ENCODE measurements at regions not wholly inside any gene's neighbourhood (a gene's known extent, or its start where the extent isn't known, plus 50 kb on each side); places are given as distances from the start of the nearest gene placed in this dataset.
"Not testable (repeated sequence)": the region's sequence is repeated elsewhere in the genome, so short reads cannot be mapped to it uniquely, and the experiment has no call there.

DNA sequence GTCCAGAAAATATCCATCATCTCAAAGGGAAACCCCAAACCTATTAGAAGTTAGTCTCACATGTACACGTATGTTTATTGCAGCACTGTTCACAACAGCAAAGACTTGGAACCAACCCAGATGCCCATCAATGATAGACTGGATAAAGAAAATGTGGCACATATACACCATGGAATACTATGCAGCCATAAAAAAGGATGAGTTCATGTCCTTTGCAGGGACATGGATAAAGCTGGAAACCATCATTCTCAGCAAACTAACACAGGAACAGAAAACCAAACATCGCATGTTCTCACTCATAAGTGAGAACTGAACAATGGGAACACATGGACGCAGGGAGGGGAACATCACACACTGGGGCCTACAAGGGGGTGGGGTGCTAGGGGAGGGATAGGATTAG lies 79.9 kb upstream of the UXT start:
- intact Hi-C loops (cut with DNase I); H3K27ac ChIP-seq (ENCODE audit: low read length): not testable (repeated sequence)

DNA sequence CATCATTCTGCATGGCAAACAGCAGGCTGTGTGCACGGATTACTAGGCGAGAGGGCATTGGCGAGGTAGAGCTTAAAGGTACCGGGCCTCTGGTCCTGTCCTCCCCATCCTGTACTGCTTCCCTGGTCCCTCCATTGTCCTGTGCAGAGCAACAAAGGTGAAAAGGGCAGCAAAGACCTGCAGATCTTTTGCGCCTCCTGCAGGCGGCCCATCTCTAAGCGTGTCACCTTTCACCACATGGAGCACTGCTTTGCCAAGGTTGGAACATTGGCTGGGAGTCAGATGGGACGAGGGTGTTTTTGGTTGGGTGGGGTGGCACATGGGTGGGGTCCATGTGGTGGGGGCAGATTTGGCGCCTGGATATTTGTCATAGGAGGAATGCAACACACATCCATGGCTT lies 64.7 kb upstream of the UXT start:
- WGBS, result 76% methylated on average over 9 of the region's 9 CpGs
- no peak for ATAC-seq
- H3K4me3 ChIP-seq (ENCODE audit: low read length), result no peak overlapping the region
- H3K27ac ChIP-seq (ENCODE audit: low read length), result no peak overlapping the region
- H3K4me1 ChIP-seq (ENCODE audit: control insufficient read depth, insufficient read depth, low read length), result no peaks in the 10 kb centered on the region
- no peak for DNase-seq
- intact Hi-C loops (cut with DNase I), result no loop called here
- no peaks in the 10 kb centered on the region for H3K27me3 ChIP-seq (ENCODE audit: control insufficient read depth, insufficient read depth)
- no peaks in the 10 kb centered on the region for H3K9me3 ChIP-seq (ENCODE audit: control insufficient read depth, low read length)

More for the DNA sequence above, 79.9 kb upstream of the UXT start:
- ATAC-seq; H3K4me1 ChIP-seq (ENCODE audit: control insufficient read depth, insufficient read depth, low read length); H3K27me3 ChIP-seq (ENCODE audit: control insufficient read depth, insufficient read depth); DNase-seq; H3K9me3 ChIP-seq (ENCODE audit: control insufficient read depth, low read length); H3K4me3 ChIP-seq (ENCODE audit: low read length): not testable (repeated sequence)
- WGBS, result 97% methylated on average over 3 of the region's 3 CpGs

DNA sequence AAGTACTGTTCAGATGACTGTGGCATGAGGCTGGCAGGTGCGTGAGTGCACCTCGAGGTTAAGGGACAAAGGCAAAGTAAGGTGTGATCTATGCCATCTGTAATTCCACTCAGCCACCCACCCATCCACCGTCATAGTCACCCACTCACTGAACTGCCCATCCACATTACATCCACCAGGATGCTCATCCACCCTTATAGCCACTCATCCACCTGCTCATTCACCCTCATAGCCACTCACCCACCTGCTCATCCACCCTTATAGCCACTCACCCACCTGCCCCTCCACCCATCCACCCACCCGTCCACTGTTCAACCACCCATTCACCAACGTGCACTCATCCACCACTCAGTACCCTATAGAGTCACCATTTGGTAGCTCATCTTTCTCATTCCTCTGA lies 64.1 kb upstream of the UXT start:
- Histone ChIP-seq H3K4me3 (ENCODE audit: low read length) (no peak overlapping the region), H3K4me1 (ENCODE audit: control insufficient read depth, insufficient read depth, low read length) (no peaks in the 10 kb centered on the region), H3K27ac (ENCODE audit: low read length) (no peak overlapping the region), H3K27me3 (ENCODE audit: control insufficient read depth, insufficient read depth) (no peaks in the 10 kb centered on the region), H3K9me3 (ENCODE audit: control insufficient read depth, low read length) (no peaks in the 10 kb centered on the region)
- intact Hi-C loops (cut with DNase I), result no loop called here
- WGBS, result 91% methylated on average over 5 of the region's 5 CpGs
- no peak for DNase-seq
- no peak for ATAC-seq

DNA sequence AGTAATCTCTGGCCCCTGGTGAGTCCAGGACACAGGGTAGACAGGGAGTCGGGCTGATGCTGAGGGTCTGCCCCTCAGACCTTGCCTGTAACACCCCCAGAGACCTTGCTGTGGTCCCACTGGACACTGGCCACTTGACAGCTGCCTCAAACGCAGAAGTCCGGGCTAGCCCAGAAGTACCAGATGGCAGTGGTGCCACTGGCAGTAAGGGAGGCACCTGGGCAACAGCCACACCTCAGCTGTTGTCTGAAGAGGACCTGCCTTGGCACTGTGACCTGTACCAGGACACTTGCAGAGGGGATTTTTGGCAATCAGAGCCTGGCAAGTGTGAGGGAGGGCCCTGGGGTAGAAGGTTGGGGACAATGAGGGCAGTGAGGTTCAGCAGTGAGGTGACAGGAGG lies 63.3 kb upstream of the UXT start:
- intact Hi-C loops (cut with DNase I), result no loop called here
- no peaks in the 10 kb centered on the region for H3K27me3 ChIP-seq (ENCODE audit: control insufficient read depth, insufficient read depth)
- H3K27ac ChIP-seq (ENCODE audit: low read length), result no peak overlapping the region
- no peak overlapping the region for H3K4me3 ChIP-seq (ENCODE audit: low read length)
- 94% methylated on average over 3 of the region's 3 CpGs for WGBS
- DNase-seq (no peak), ATAC-seq (no peak)
- no peaks in the 10 kb centered on the region for H3K9me3 ChIP-seq (ENCODE audit: control insufficient read depth, low read length)
- no peaks in the 10 kb centered on the region for H3K4me1 ChIP-seq (ENCODE audit: control insufficient read depth, insufficient read depth, low read length)

DNA sequence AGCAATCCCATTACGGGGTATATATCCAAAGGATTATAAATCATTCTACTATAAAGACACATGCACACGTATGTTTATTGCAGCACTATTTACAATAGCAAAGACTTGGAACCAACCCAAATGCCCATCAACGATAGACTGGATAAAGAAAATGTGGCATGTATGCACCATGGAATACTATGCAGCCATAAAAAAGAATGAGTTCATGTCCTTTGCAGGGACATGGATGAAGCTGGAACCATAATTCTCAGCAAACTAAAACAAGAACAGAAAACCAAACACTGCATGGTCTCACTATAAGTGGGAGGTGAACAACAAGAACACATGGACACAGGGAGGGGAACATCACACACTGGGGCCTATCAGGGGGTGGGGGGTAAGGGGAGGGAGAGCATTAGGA lies 56.1 kb upstream of the UXT start:
- H3K27ac ChIP-seq (ENCODE audit: low read length); H3K9me3 ChIP-seq (ENCODE audit: control insufficient read depth, low read length); H3K4me3 ChIP-seq (ENCODE audit: low read length); H3K27me3 ChIP-seq (ENCODE audit: control insufficient read depth, insufficient read depth); DNase-seq; H3K4me1 ChIP-seq (ENCODE audit: control insufficient read depth, insufficient read depth, low read length); intact Hi-C loops (cut with DNase I); ATAC-seq: not testable (repeated sequence)
- 94% methylated on average over 3 of the region's 3 CpGs for WGBS

DNA sequence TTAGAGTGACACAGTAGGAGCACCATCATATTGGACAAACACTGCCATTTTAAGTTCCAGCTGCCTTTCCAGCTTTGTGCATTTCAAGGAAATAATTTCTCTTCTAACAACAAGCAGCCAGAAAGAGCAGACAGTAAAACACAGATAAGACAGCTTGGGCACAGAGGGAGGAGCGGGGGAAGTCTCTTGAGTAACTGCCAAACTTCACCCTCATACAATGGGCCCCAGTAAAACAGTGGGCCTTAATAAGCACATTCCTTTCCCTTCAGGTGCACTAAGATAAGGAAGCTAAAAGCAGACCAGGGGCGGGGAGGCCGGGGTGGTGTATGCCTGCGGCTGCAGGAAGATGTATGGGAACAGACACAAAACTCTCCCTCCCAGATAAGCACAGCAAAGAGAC lies 53.7 kb upstream of the UXT start:
- H3K4me3 ChIP-seq (ENCODE audit: low read length); intact Hi-C loops (cut with DNase I); H3K4me1 ChIP-seq (ENCODE audit: control insufficient read depth, insufficient read depth, low read length); H3K27ac ChIP-seq (ENCODE audit: low read length); H3K9me3 ChIP-seq (ENCODE audit: control insufficient read depth, low read length); ATAC-seq; H3K27me3 ChIP-seq (ENCODE audit: control insufficient read depth, insufficient read depth): not testable (repeated sequence)
- peak in 1 of 3 donors; percentile 42 for DNase-seq
- WGBS, result 15% methylated on average over 4 of the region's 4 CpGs

DNA sequence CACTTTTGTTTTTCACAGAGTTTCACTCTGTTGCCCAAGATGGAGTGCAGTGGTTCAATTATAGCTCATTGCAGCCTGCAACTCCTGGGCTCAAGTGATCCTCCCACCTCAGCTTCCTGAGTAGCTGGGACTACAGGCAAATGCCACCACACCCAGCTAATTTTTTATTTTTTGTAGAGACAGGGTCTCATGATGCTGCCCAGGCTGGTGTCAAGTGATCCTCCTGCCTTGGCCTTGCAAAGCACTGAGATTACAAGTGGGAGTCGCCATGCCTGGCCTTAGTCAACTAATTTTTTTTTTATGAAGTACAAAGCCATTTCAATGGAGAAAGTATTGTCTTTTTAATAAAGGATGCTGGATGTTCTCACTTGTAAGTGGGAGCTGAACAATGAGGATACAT lies 51.3 kb upstream of the UXT start:
- intact Hi-C loops (cut with DNase I), result no loop called here
- 78% methylated on average over 1 of the region's 1 CpG for WGBS
- no peak overlapping the region for H3K4me3 ChIP-seq (ENCODE audit: low read length)
- ATAC-seq (no peak), DNase-seq (no peak)
- H3K27me3 ChIP-seq (ENCODE audit: control insufficient read depth, insufficient read depth), result no peaks in the 10 kb centered on the region
- H3K9me3 ChIP-seq (ENCODE audit: control insufficient read depth, low read length), result no peaks in the 10 kb centered on the region
- no peak overlapping the region for H3K27ac ChIP-seq (ENCODE audit: low read length)
- H3K4me1 ChIP-seq (ENCODE audit: control insufficient read depth, insufficient read depth, low read length), result peaks cover 2% of the 10 kb centered on the region

Measured in right cardiac atrium (tissue), 5 donors.